Peyer's patch (tissue), 4 donors: ENCODE measurements at regions not wholly inside any gene's neighbourhood (a gene's known extent, or its start where the extent isn't known, plus 50 kb on each side); places are given as distances from the start of the nearest gene placed in this dataset.
"Not testable (repeated sequence)": the region's sequence is repeated elsewhere in the genome, so short reads cannot be mapped to it uniquely, and the experiment has no call there.

Source experiments
- DNase-seq, 3 donors: peaks; one replicate each; pipeline ENCODE4 v3.0.0-alpha.2; 2017 to 2019
- H3K27ac ChIP-seq, 4 donors: fragments of 200-600 bp; sonication (generic); one replicate each; pipeline ENCODE4 v1.5.1; 2016 to 2019
- H3K27me3 ChIP-seq, 2 donors: fragments of 200-600 bp; sonication (generic); one replicate each; pipeline ENCODE4 v1.5.1; 2019
- H3K36me3 ChIP-seq, 3 donors: fragments of 200-600 bp; sonication (generic); one replicate each; pipeline ENCODE4 v1.5.1; 2016 to 2019
- H3K4me1 ChIP-seq, 4 donors: fragments of 200-600 bp; sonication (generic); one replicate each; pipeline ENCODE4 v1.5.1; 2016 to 2019
- H3K4me3 ChIP-seq, 4 donors: fragments of 200-600 bp; sonication (generic); 1 replicate in 3 of 4; 2 replicates in 1 of 4; pipeline ENCODE4 v1.5.1; 2016 to 2019; ENCODE audit warnings: mild to moderate bottlenecking in 1 of 4
- H3K9me3 ChIP-seq, 4 donors: fragments of 200-600 bp; sonication (generic); one replicate each; pipeline ENCODE4 v1.5.1; 2016 to 2019; ENCODE audit warnings: mild to moderate bottlenecking in 1 of 4
- POLR2A ChIP-seq, 2 donors: fragments of 450-650 bp; IDR thresholded peaks; one replicate each; pipeline ENCODE4 v1.5.1; 2017; ENCODE audit warnings: antibody characterized with exemption in 2 of 2, mild to moderate bottlenecking in 2 of 2, moderate library complexity in 2 of 2
- TF ChIP-seq, protein P1 (sequence below), 6 experiments: fragments of 450-650 bp in 4 of 6; fragments of 200-600 bp in 2 of 6; sonication (generic) in 1 of 6; IDR thresholded peaks; one replicate each; pipeline ENCODE4 v1.5.1; 2017 to 2019; ENCODE audit warnings: antibody characterized with exemption in 6 of 6, mild to moderate bottlenecking in 3 of 6, moderate library complexity in 1 of 6

DNA sequence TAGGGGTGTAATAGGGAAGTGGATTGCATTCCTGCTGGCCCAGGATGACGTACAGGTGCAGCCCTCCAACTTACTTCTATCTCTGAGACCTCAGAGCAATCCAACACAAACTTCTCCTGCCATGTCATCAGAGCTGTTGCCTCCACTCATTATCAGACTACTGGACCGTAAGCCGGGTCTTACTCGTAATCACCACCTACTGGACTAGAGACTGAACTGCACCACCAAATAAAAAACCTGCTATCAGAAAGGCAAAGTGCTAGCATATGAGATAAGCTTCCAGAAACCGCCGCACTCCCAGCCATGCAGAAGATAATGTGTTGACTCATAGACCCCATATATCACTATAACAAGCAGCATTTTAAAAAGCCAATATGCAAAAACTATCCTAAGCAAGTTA, 102.0 kb downstream of the SLITRK1 start:
- DNase-seq: no peak
- TF ChIP-seq POLR2A (IDR thresholded peaks at IDR 0.05): no peak
- TF ChIP-seq, protein P1, sequence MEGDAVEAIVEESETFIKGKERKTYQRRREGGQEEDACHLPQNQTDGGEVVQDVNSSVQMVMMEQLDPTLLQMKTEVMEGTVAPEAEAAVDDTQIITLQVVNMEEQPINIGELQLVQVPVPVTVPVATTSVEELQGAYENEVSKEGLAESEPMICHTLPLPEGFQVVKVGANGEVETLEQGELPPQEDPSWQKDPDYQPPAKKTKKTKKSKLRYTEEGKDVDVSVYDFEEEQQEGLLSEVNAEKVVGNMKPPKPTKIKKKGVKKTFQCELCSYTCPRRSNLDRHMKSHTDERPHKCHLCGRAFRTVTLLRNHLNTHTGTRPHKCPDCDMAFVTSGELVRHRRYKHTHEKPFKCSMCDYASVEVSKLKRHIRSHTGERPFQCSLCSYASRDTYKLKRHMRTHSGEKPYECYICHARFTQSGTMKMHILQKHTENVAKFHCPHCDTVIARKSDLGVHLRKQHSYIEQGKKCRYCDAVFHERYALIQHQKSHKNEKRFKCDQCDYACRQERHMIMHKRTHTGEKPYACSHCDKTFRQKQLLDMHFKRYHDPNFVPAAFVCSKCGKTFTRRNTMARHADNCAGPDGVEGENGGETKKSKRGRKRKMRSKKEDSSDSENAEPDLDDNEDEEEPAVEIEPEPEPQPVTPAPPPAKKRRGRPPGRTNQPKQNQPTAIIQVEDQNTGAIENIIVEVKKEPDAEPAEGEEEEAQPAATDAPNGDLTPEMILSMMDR (IDR thresholded peaks at IDR 0.05): no peak
- Histone ChIP-seq H3K27me3 (no peaks in the 10 kb centered on the region), H3K36me3 (no peaks in the 10 kb centered on the region), H3K4me3 (no peak overlapping the region), H3K9me3 (no peaks in the 10 kb centered on the region), H3K27ac (no peak overlapping the region), H3K4me1 (no peaks in the 10 kb centered on the region)

DNA sequence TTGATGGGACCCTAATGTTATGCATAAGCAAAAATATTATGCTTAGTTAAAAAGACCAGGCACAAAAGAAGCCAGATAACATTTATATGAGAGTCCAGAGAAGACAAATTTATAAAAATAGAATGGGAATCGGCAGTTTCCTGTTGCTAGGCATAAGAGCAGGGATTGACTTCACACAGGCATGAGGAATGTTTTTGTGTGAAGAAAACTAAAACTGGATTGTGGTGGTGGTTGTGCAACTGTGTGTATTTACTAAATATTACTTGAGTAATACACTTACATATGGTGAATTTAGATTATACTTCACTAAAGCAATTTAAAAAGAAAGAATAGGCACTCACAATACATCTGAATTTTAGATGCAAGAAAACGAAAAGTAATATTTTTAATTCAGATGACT, 108.3 kb downstream of the SLITRK1 start:
- no peak for DNase-seq
- Histone ChIP-seq H3K27me3 (no peaks in the 10 kb centered on the region), H3K4me1 (no peaks in the 10 kb centered on the region), H3K4me3 (no peak overlapping the region), H3K27ac (no peak overlapping the region), H3K36me3 (no peaks in the 10 kb centered on the region), H3K9me3 (no peaks in the 10 kb centered on the region)
- TF ChIP-seq POLR2A (IDR thresholded peaks at IDR 0.05): no peak
- TF ChIP-seq, protein P1 (IDR thresholded peaks at IDR 0.05): no peak

DNA sequence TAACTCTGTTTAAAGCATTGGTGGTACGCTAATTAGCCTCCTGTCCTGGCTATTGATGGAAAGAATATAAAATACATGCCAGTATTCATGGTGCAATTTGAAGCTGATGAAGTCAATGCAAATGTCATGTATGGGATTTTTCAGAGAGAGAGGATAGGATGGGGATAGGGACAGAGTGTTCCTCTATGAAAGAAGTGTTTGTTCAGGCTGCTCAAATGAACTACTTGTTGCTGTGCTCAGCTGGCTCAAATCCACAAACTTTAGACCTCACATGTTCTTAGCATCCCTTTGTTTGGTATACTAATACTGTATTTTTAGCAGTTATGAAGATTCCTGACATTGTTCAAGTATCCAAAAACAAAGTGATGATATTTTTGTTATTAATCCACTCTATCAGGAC, 116.5 kb downstream of the SLITRK1 start:
- Histone ChIP-seq H3K4me1 (no peaks in the 10 kb centered on the region), H3K9me3 (no peaks in the 10 kb centered on the region), H3K36me3 (no peaks in the 10 kb centered on the region), H3K4me3 (no peak overlapping the region), H3K27me3 (no peaks in the 10 kb centered on the region), H3K27ac (no peak overlapping the region)
- TF ChIP-seq, protein P1 (IDR thresholded peaks at IDR 0.05): no peak
- TF ChIP-seq POLR2A (IDR thresholded peaks at IDR 0.05): no peak
- no peak for DNase-seq

DNA sequence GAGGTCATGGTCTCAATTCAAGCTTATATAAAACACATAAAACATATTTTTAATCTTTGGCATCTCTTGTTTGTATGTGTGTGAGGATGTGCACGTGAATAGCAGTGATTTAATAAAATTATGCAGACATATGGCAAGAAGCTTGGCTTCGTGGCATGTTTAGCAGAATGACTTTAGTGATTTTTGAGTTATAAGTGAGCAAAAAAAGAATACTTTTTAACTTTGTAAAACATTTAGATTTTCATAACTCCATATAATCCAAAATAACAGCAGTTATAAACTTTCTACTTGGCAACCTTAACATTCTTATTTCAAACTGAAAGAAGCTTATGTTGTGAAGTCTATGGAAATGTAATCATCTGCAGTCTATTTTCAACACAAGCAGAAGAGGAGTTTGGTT, 120.6 kb downstream of the SLITRK1 start:
- no peaks in the 10 kb centered on the region for H3K9me3 ChIP-seq
- DNase-seq: no peak
- H3K4me1 ChIP-seq: no peaks in the 10 kb centered on the region
- TF ChIP-seq, protein P1 (IDR thresholded peaks at IDR 0.05): no peak
- no peak for TF ChIP-seq POLR2A (IDR thresholded peaks at IDR 0.05)
- no peak overlapping the region for H3K4me3 ChIP-seq
- H3K27ac ChIP-seq: no peak overlapping the region
- no peaks in the 10 kb centered on the region for H3K27me3 ChIP-seq
- no peaks in the 10 kb centered on the region for H3K36me3 ChIP-seq

DNA sequence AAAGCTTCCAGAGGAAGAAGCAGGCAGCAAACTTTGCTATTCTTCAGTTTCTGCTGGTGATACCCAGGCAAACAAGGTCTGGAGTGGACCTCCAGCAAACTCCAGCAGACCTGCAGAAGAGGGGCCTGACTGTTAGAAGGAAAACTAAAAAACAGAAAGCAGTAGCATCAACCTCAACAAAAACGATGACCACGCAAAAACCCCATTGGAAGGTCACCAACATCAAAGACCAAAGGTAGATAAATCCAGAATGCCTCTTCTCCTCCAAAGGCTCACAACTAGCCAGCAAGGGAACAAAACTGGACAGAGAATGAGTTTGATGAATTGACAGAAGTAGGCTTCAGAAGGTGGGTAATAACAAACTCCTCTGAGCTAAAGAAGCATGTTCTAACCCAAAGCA, 127.1 kb downstream of the SLITRK1 start:
- not testable (repeated sequence) for H3K9me3 ChIP-seq, H3K4me1 ChIP-seq, H3K27me3 ChIP-seq, DNase-seq, H3K36me3 ChIP-seq, H3K27ac ChIP-seq, H3K4me3 ChIP-seq

DNA sequence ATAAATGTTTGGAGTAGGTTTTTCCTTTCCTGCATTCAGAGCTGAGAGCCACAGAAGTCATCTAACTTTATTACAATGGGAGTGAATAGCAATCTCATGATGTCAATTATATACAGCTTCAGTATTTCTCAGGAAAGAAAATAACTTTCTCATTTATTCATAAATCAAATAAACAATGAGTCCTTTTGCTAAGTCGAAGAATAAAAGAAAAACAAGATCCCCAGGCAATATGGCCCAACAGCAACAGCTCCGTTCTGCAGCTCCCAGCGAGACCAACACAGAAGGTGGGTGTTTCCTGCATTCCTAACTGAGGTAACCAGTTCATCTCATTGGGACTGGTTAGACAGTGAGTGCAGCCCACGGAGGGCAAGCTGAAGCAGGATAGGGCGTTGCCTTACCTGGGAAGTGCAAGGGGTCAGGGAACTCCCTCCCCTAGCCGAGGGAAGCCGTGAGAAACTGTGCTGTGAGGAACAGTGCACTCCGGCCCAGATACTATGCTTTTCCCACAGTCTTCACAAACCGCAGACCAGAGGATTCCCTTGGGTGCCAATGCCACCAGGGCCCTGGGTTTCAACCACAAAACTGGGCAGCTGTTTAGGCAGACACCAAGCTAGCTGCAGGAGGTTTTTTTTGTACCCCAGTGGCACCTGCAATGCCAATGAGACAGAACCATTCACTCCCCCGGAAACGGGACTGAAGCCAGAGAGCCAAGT, 128.2 kb downstream of the SLITRK1 start:
- peaks cover 0 to 5% (median 0%) of the 10 kb centered on the region in 4 donors for H3K9me3 ChIP-seq
- no peaks in the 10 kb centered on the region for H3K27me3 ChIP-seq
- no peaks in the 10 kb centered on the region for H3K36me3 ChIP-seq
- H3K4me3 ChIP-seq: no peak overlapping the region
- TF ChIP-seq POLR2A (IDR thresholded peaks at IDR 0.05): no peak
- TF ChIP-seq, protein P1 (IDR thresholded peaks at IDR 0.05): no peak
- no peak overlapping the region for H3K27ac ChIP-seq
- no peak for DNase-seq
- H3K4me1 ChIP-seq: no peaks in the 10 kb centered on the region
